Tibial nerve (tissue), 4 donors: ENCODE measurements at regions not wholly inside any gene's neighbourhood (a gene's known extent, or its start where the extent isn't known, plus 50 kb on each side); places are given as distances from the start of the nearest gene placed in this dataset.

ENCODE experiments used
- DNase-seq, 2 donors: peaks; one replicate each; pipeline ENCODE4 v3.0.0-alpha.2; 2019; ENCODE audit warnings: low spot score in 2 of 2
- H3K27ac ChIP-seq, 4 donors: fragments of 200-600 bp; sonication (generic) in 3 of 4; one replicate each; pipeline ENCODE4 v1.5.1; 2017 to 2019; ENCODE audit warnings: mild to moderate bottlenecking in 1 of 4
- H3K27me3 ChIP-seq, 2 donors: fragments of 200-600 bp; sonication (generic) in 1 of 2; one replicate each; pipeline versions ENCODE4 v1.5.1 to v1.6.0; 2017 to 2019
- H3K36me3 ChIP-seq, 3 donors: fragments of 200-600 bp; sonication (generic); one replicate each; pipeline ENCODE4 v1.5.1; 2018 to 2019
- H3K4me1 ChIP-seq, 4 donors: fragments of 200-600 bp; sonication (generic) in 3 of 4; one replicate each; pipeline ENCODE4 v1.5.1; 2017 to 2019
- H3K4me3 ChIP-seq, 4 donors: fragments of 200-600 bp; sonication (generic) in 3 of 4; one replicate each; pipeline ENCODE4 v1.5.1; 2017 to 2019; ENCODE audit warnings: mild to moderate bottlenecking in 1 of 4, moderate library complexity in 1 of 4
- H3K9me3 ChIP-seq, 4 donors: fragments of 200-600 bp; sonication (generic) in 3 of 4; one replicate each; pipeline ENCODE4 v1.5.1; 2017 to 2019
- CTCF ChIP-seq, 5 experiments: fragments of 200-600 bp in 3 of 5; fragments of 450-650 bp in 2 of 5; sonication (generic) in 3 of 5; IDR thresholded peaks; one replicate each; pipeline ENCODE4 v1.5.1; 2016 to 2019; ENCODE audit warnings: antibody characterized with exemption in 5 of 5, mild to moderate bottlenecking in 3 of 5, moderate library complexity in 2 of 5
- EP300 ChIP-seq, 2 donors: sonication (generic); formaldehyde crosslinking; IDR thresholded peaks; one replicate each; pipeline ENCODE4 v1.6.1; 2017; ENCODE audit warnings: antibody characterized with exemption in 2 of 2, mild to moderate bottlenecking in 1 of 2
- POLR2A ChIP-seq, 2 donors: fragments of 450-650 bp; IDR thresholded peaks; one replicate each; pipeline ENCODE4 v1.6.1; 2017; ENCODE audit warnings: antibody characterized with exemption in 2 of 2, mild to moderate bottlenecking in 2 of 2, moderate library complexity in 2 of 2
- WGBS, 2 donors: methylation state at CpG; one replicate each; pipeline ENCODE4 v1.1.5; 2018; 5-methylcytosine and 5-hydroxymethylcytosine counted together

GRCh38 chr2:481388-481787 is 193.5 kb upstream of the ALKAL2 start:
- DNase-seq, result no peak
- H3K36me3 ChIP-seq, result no peaks in the 10 kb centered on the region
- no peak for TF ChIP-seq CTCF (IDR thresholded peaks at IDR 0.05)
- H3K27ac ChIP-seq, result no peak overlapping the region
- H3K4me1 ChIP-seq, result peaks cover 0 to 5% (median 0%) of the 10 kb centered on the region in 4 donors
- H3K4me3 ChIP-seq, result no peak overlapping the region
- 86 to 93% methylated on average over 16 of the region's 16 CpGs for WGBS, 2 donors
- no peaks in the 10 kb centered on the region for H3K27me3 ChIP-seq
- H3K9me3 ChIP-seq, result no peaks in the 10 kb centered on the region

GRCh38 chr2:479490-480176 is 191.7 kb upstream of the ALKAL2 start:
- no peak for DNase-seq
- 49 to 55% methylated on average over 13 of the region's 13 CpGs for WGBS, 2 donors
- no peaks in the 10 kb centered on the region for H3K9me3 ChIP-seq
- no peak for TF ChIP-seq CTCF (IDR thresholded peaks at IDR 0.05)
- TF ChIP-seq EP300 (IDR thresholded peaks at IDR 0.05), result no peak
- no peak for TF ChIP-seq POLR2A (IDR thresholded peaks at IDR 0.05)
- peak overlapping the region in 1 of 4 donors; percentile 30 for H3K4me3 ChIP-seq
- H3K36me3 ChIP-seq, result no peaks in the 10 kb centered on the region
- H3K27me3 ChIP-seq, result no peaks in the 10 kb centered on the region
- peaks cover 0 to 5% (median 0%) of the 10 kb centered on the region in 4 donors for H3K4me1 ChIP-seq
- H3K27ac ChIP-seq, result peak overlapping the region in 1 of 4 donors; percentile 45

GRCh38 chr2:479031-479430 is 191.1 kb upstream of the ALKAL2 start:
- Histone ChIP-seq H3K4me3 (no peak overlapping the region), H3K27me3 (no peaks in the 10 kb centered on the region), H3K9me3 (no peaks in the 10 kb centered on the region), H3K27ac (peak overlapping the region in 1 of 4 donors; percentile 45), H3K4me1 (peaks cover 0 to 5% (median 0%) of the 10 kb centered on the region in 4 donors), H3K36me3 (no peaks in the 10 kb centered on the region)
- TF ChIP-seq EP300 (IDR thresholded peaks at IDR 0.05), result no peak
- no peak for DNase-seq
- WGBS, 2 donors, result 54 to 56% methylated on average over 11 of the region's 11 CpGs

GRCh38 chr2:471560-471959 is 183.7 kb upstream of the ALKAL2 start:
- no peak for TF ChIP-seq EP300 (IDR thresholded peaks at IDR 0.05)
- TF ChIP-seq CTCF (IDR thresholded peaks at IDR 0.05), result no peak
- no peak for TF ChIP-seq POLR2A (IDR thresholded peaks at IDR 0.05)
- peaks cover 0 to 15% (median 1%) of the 10 kb centered on the region in 4 donors for H3K4me1 ChIP-seq
- H3K36me3 ChIP-seq, result no peaks in the 10 kb centered on the region
- 91 to 95% methylated on average over 8 of the region's 8 CpGs for WGBS, 2 donors
- peaks cover 0 to 25% of the 10 kb centered on the region in 2 donors for H3K27me3 ChIP-seq
- H3K27ac ChIP-seq, result no peak overlapping the region
- no peak for DNase-seq
- no peak overlapping the region for H3K4me3 ChIP-seq
- peaks cover 0 to 10% (median 0%) of the 10 kb centered on the region in 4 donors for H3K9me3 ChIP-seq

GRCh38 chr2:469514-469913 is 181.6 kb upstream of the ALKAL2 start:
- Histone ChIP-seq H3K36me3 (no peaks in the 10 kb centered on the region), H3K27ac (no peak overlapping the region), H3K27me3 (peaks cover 0 to 25% of the 10 kb centered on the region in 2 donors), H3K9me3 (peaks cover 0 to 10% (median 0%) of the 10 kb centered on the region in 4 donors), H3K4me1 (peaks cover 0 to 15% (median 1%) of the 10 kb centered on the region in 4 donors), H3K4me3 (no peak overlapping the region)
- DNase-seq, result no peak
- WGBS, 2 donors, result 92 to 93% methylated on average over 16 of the region's 16 CpGs
- TF ChIP-seq CTCF (IDR thresholded peaks at IDR 0.05) (no peak), POLR2A (IDR thresholded peaks at IDR 0.05) (no peak), EP300 (IDR thresholded peaks at IDR 0.05) (no peak)
